ENCODE measurements at regions not wholly inside any gene's neighbourhood (a gene's known extent, or its start where the extent isn't known, plus 50 kb on each side); places are given as distances from the start of the nearest gene placed in this dataset.
"Not testable (repeated sequence)": the region's sequence is repeated elsewhere in the genome, so short reads cannot be mapped to it uniquely, and the experiment has no call there.

DNA sequence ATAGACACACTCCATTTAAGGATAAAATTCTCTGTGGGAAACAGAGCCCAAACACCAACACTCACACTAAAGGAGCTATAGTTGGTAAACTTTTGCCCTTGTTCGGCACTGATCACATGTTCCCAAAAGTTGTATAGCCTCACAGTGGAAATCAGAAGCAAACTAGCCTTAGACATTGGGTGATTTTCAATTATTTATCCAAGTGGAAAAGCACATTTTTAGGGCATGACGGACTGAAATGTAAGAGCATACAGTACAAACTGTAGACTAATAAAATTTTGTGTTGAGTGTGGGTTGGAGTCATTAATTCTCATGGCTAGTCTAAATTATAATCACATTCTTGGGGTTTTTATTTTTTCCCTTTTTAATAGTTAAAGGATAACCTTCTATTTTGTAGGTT is 202.4 kb downstream of the MOXD1 start:
- DNase-seq (ENCODE audit: low spot score) = no peak

DNA sequence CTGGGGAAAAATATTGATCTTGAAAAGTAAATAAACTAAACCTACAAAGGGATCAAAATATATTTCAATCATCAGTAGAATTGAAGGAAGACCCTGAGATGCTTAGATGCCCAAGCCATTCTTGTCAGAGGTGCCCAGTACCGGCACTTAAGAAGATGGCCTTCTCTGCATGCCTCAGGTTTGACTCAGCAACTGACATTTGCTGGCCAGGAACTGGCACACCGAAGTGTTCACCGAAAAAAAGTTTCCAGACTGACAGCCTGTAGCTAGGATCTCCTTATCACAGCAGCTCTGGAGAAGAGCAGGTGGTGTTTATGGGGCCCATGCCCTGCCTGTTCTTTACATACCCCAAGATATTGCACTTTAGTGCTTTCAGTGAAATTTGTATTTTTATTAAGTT is 203.2 kb downstream of the MOXD1 start:
- no peak for DNase-seq (ENCODE audit: low spot score)

DNA sequence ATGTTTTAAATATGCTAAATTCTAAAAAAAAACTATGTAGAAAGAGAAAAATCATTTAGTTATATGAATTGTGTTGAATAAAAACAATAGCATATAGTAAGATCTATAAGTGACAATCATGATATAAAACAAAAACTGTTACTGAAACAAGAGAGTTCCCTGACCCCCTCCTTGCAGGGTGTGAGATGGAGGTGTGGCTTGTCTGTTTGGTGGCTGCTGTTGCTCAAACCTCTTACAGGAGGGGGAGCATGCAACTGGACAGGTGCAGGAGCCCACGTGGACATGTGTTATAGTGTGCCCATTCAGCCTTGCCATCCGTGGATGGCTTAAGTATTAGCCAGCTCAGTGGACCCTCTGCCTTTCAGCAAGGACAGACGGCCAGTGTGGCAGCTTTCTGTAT is 206.7 kb downstream of the MOXD1 start:
- DNase-seq (ENCODE audit: low spot score) = no peak

DNA sequence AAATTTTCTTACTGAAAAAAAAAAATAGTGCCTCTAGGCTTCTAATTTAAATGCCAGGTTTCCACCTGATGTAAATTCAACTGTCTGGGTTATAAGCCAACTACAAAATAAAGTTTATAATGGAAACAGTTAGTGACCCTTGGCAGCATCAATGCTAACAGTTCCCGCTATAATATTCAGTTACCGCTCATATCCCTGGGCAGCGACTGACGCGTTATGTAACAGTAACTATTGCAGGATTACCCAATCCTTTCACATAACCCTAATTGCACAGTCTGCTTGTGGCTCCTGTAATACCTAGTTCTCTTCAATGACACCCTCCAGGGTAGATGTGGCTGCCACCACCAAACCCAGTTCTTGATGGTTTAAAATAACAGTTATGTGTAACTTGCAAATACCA is 208.6 kb downstream of the MOXD1 start:
- no peak for DNase-seq (ENCODE audit: low spot score)

DNA sequence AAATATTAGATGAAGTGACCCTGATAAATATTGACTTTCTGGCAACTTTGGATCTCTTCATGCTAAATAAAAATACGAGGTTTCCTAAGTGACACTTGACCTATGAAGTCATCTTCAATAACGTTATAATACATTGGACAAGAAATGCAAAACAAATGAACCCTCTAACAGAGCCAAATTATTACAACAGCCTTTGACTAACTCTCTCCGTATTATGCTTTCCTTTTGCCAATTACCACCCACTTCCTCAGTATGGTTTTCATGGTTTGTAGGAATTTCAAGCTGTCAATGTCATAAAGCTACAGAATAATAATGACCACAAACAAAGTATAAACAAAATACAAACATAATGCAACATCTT is 210.5 kb downstream of the MOXD1 start:
- DNase-seq (ENCODE audit: low spot score) = no peak

DNA sequence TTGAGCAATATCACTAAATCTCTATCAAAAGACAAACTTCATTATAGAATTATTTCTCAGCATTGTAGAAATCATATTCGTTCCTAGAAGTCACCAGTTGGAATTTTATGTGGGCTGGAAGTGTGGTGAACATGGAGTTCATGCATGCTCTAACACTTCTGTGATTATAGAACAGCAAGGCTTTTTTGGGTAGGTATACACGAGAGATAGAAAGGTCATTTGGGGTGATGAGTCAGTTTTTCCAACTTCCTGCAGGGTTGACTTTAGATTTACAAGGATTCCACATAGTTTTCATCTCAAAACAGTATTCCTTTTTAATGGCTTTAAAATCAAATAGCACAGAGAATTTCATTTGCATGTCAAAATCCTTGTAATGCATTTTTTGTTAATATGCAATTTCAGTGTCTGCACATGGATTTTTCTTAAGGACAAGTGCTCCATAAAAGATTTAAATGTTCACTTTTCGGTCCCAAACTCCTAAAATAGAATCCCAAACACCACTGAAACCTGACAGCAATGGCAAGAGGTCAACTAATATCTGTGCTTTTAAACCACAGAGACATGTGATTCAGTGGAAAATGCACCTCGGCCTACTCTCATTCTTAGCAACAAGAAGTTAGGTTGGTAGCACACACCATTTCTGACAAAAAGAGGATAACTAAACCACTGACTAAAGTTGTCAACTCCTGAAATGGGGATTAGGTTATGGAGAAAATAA is 211.0 kb downstream of the MOXD1 start:
- no peak for DNase-seq (ENCODE audit: low spot score)

DNA sequence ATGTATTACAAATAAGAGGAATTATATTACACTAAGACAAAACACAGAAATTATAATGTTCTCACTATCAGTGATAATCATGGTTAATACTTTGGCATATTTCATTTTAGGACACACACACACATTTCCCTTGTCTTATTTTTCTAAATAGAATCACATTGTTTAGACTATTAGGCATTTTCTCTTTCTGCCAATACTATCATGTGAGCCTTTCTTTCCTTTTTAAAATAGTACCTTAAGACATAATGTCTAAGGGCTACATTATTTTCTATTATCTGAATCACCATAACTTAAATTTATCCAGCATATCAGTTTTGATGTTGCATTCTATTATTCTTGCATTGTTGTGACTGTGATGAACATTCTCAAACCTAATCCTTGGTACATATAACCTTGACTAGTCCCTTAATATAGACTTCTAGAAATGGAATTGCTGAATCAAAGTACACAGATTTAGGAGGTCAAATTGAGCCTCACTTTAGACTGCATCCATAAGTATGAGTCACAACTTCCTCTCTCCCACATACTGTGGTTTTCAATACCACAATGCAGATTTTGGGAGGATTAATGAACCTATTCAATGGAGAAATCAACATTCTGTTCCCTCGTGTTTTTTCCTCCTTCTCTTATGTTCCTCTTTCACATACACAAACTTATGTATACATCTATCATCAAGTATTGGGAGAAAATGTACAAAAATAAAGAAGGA is 212.6 kb downstream of the MOXD1 start:
- DNase-seq (ENCODE audit: low spot score) = peak; percentile 44

DNA sequence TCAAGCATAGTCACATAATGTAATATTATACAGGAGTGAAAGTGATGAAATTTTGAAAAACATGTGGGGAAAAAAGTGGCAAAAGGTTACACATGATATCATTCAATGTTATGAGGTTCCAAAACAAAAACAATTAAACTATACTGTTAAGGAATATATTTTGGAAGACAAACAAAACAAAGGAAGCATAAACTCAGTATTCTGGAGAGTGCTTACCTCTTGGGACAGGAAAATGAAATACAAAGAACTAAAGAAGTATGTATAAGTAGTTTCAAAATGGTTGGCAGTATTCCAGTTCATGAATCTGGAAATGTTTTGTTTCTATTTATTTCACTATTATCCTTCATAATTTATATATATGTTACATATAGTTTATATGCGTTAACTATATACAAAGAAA is 213.5 kb downstream of the MOXD1 start:
- DNase-seq (ENCODE audit: low spot score) = no peak

DNA sequence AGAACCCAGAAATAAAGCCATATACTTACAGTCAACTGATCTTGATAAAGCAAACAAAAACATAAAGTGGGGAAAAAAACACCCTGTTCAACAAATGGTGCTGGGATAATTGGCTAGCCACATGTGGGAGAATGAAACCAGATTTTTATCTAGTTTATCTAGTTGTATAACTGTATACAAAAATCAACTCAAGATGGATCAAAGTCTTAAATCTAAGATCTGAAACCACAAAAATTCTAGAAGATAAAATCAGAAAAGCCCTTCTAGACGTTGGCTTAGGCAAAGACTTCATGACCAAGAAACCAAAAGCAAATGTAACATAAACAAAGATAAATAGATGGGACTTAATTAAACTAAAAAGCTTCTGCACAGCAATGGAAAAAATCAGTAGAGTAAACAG is 216.3 kb downstream of the MOXD1 start:
- DNase-seq (ENCODE audit: low spot score) = not testable (repeated sequence)

DNA sequence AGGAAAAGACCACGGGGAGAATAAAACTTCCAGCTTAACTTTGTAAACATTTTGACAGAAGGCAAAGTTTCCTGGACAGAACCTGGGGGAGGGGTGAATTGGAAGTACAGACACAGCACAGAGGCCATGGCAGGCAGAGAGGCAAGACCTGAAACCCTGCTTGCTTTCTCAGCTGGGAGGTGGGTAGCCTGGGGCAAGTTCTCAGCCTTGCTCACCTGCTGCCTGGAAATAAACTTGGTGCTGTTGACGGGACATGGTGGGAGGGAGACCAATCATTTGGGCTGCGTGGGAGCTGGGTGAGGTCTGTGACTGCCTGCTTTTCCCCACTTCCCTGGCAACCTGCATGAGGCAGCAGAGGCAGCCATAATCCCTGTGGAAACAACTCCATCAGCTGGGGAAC is 221.3 kb downstream of the MOXD1 start:
- no peak for DNase-seq (ENCODE audit: low spot score)

DNA sequence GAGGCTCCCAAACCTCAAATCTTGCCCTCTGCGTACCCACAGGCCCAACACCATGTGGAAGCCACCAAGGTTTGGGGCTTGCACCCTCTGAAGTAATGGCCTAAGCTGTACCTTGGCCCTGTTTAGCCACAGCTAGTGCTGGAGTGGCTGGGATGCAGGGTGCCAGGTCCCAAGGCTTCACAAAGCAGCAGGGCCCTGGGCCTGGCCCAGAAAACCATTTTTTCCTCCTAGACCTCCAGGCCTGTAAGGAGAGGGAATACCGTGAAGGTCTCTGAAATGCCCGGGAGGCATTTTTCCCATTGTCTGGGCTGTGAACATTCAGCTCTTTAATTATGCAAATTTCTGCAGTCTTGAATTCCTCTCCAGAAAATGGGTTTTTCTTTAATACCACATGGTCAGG is 223.7 kb upstream of the CCN2 start:
- DNase-seq (ENCODE audit: low spot score) = no peak

DNA sequence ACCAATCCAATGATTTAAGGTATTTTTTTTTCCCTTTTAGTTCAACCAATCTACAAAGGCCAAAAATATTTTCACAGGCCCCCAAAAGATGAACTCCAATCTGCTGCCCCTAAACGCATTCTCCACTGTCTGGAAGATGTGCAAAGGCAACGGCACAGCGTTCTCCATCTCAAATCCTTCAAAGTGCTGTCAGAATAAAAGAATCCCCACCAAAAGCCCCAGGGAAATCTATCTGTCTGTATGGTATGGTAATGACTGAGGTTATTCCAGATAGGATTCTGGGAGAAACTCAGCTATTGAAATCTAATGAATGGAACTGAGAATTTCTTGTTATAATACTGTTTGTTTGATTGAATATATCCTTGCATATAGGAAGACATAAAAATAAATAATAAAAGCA is 217.8 kb upstream of the CCN2 start:
- DNase-seq (ENCODE audit: low spot score) = no peak

DNA sequence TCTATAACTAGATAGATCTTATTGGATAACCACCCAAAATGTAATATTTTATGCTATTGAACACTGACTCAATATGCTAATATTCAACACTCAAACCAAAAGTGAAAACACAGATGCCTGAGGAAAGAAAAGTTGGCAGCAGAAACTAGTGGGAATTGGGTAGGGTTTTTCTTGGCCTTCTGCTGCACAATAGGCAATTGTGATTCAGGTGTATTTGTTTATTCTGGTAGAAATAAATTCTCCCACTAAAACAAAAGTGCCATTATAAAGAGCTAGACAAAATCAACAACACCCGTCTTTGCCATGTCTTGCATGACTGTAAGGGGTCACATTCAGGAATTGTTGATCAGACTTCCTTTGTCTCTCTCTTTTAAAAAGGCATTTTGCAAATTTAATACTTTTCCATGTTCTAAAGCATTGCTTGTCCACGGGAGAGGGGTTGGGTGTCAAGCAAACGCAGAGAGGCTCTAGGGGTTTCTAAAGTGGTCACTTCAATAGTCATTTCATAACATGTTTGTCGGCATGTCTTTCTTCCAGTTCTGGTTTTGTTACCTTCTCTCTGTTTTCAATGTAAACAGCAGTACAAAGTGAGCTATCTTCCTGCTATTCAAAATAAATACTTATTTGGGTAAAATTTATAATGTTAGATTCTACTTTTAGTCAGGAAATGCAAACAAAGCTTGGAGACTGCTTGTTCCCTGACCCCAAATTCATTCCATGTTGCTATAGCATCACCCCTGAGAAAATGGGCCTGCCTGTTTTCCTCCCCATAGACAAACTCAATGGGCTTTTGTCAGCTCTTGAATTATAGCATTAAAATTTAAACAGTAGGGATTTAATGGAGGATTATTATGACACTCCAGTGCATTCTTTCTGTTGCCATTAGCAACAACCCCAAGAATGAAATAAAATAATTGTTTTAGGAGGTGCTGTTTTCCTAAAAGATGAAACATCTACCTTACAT is 217.0 kb upstream of the CCN2 start:
- no peak for DNase-seq (ENCODE audit: low spot score)

DNA sequence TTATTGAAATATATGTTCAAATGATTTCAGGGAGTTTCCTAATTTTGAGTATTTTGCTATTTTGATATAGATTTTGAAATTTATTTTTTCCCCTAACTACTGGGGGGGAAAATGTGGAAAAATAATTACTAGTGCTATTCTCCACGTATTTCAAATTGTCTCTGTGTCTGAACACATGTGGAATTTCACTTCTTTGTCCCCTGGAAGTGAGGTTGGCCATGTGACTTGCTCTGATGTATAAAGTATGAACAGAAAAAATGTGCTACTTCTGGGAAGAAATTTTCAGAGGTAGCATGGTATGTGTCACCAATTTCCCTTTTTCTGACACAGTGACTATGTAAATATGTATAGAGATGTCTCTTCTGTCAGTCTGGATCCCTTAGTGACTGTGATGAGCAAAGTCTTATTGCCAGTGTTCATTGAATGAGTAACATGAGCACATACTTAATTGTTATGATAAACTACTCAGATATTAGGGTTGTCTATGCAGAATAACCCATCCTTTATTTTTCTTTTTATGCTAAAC is 215.4 kb upstream of the CCN2 start:
- no peak for DNase-seq (ENCODE audit: low spot score)

DNA sequence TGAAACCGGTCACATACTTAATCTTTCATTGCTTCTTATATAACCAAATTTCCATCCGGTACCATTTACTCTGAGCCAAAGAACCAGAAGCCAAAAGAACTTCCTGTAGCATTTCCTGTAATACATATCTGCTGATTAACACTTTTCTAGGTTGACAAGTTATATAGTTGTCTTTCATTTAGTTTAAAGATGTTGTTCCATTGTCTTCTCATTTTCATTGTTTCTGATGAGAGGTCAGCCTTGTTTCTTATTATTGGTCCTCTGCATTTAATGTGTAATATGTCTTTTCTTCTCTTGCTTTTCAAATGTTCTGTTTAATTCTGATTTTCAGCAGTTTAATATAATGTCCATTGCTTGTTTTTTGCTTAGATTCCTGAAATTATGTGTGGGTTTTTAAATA is 214.5 kb upstream of the CCN2 start:
- DNase-seq (ENCODE audit: low spot score) = no peak

DNA sequence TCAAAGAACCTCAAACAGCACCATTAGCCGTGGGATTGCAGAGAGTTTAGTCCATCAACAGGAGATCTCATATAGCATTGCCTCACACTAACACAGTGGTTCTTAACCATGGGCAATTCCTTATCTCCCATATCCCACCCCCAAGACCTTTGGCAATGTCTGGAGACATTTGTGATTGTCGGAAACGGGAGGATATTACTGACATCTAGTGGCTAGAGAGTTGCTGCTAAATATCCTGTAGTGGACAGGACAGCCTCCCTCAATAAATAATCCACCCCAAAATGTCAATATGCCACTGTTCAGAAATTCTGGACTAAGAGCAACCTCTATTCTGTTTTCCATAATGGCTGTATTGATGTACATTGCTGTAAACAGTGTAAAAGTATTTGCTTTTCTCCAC is 210.1 kb upstream of the CCN2 start:
- DNase-seq (ENCODE audit: low spot score) = peak; percentile 9

DNA sequence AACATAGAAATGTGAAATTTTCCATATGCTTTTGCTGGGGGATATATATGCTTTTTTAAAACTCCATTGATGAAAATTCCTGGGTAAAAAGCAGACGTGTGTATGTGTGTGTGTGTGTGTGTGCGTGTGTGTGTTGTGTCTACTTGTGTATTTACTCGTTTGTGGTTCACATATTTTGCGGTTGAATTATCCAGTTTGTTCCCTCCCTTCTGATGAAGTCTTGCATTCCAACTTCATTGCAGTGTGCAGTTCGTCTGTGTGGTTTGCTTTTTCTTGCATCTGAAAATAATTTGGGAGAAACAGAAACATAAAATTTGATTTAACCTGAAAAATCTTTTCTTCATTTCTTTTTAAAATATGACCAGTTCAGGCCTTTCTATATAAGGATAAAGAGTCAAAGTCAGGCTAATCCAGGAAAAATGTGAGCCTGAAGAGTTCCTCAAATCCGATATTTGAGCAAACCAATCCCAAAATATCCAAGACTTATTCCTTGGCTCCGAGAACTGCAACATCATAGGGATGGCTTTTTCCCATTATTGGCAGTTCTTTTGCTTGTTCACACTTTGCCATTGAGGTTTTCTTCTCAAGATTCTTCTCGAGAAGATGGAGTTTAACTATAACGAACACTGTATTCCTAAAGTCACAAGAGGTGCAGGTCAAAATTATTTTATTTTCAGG is 202.2 kb upstream of the CCN2 start:
- DNase-seq (ENCODE audit: low spot score) = peak; percentile 61

DNA sequence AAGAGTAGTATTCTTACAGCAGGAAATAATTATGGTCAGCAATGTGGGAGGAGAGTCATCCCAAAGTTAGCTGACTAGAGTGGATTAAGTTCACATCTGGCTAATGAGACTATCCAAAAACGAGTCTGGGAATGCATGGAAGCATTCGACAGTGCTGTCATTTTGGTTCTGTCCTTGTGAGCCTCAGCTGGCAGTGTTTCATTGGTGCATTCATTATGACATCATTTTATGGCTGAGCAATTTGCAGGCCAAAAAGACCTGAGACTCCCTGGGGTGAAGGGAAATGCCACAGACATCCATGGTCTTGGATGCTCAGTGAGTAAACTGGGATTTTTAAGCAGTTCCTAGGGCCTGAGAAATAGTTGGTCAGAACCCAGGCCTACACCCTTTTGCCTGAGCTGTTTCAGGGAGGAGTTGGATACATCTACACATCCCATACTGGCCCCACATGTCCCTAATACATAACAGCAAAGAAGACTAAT is 196.4 kb upstream of the CCN2 start:
- DNase-seq (ENCODE audit: low spot score) = no peak

DNA sequence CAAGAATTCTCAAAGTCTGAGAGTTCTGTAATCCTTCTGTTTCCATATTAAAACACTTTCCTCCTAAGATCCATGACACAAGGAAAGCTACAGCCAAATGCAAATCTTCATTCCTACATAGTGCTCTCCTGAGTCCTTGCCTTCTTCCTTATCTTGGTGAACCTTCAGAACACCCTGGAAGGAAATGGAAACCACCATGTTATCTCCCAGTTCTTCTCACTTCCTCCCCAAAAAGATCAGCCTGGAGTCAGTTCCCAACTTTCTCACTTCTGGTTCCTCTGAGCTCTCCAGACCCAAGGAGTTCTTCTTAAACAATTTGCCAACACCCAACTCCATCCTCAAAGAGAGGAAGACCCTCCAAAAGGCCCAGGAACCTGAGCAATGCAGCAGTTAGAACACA is 193.3 kb upstream of the CCN2 start:
- DNase-seq (ENCODE audit: low spot score) = no peak

DNA sequence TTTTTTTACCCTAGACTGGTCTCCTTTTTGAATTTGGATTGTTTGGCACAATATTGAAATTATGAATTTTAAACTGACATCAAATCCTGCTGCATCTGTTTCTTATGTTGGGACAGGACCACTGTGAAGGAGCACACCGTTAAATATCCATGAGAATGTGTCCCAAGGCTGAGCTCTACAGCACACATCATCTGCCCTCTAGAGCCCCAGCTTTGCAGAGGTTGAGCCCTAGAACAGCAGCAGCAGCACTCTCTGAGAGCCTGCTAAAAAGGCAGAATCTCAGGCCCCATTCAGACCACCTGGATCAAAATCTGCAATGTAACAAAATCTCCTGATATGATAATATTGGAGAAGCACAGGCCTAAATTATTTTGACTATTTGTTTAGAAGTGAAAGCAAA is 192.1 kb upstream of the CCN2 start:
- DNase-seq (ENCODE audit: low spot score) = no peak

DNA sequence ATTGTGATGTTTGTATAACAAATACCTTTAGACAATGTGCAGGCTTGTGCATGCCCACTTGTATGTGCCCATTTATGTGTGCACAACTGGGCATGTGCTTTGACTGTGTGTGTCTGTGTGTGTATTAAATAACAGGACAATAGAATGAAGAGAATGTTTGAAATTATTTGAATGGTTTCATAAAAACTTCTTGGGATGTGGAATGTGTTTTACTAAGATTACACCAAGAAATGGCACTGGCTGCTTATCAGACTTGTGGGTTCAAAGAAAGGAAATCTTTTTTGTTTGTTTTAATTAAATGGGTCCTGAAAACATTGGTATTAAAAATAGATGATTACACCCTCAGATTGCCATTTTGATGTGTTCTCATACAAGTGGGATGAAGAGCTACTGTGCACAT is 191.6 kb upstream of the CCN2 start:
- no peak for DNase-seq (ENCODE audit: low spot score)

DNA sequence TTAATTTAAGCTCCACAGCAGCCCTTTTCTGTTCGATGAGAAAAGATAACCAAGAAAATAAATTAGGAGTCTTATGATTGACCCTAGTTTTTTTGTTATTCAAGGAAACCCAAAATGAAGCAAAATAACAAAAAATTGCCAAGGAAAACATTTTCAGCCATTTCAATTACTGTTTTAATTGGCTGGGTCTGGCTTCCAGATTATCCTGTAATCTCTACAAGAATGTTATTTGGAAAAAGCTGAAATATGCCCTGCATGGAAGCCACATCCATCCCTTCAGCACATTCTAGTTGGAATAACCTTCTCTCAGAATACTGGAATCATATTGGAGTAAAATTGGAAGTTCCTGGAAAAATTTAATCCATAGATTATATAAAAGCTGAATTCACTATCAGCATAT is 191.1 kb upstream of the CCN2 start:
- no peak for DNase-seq (ENCODE audit: low spot score)

Measured in SW480 (cell line).